HFFc6 (cell line): ENCODE measurements at regions not wholly inside any gene's neighbourhood (a gene's known extent, or its start where the extent isn't known, plus 50 kb on each side); places are given as distances from the start of the nearest gene placed in this dataset.

Experiments
- DNase-seq: peaks from one replicate; pipeline ENCODE4 v3.0.0-alpha.2; 2018
- H3K27ac Mint-ChIP-seq: 2 replicates; pipeline ENCODE4 v1.8.0; 2020; ENCODE audit warnings: mild to moderate bottlenecking, mixed read lengths
- H3K27me3 Mint-ChIP-seq: 2 replicates; pipeline ENCODE4 v1.8.0; 2021; ENCODE audit warnings: mild to moderate bottlenecking, moderate library complexity, mixed read lengths; ENCODE audit not compliant: insufficient read depth
- H3K36me3 Mint-ChIP-seq: 2 replicates; pipeline ENCODE4 v1.8.0; 2021; ENCODE audit warnings: low read depth, mixed read lengths
- H3K4me1 Mint-ChIP-seq: 2 replicates; pipeline ENCODE4 v1.8.0; 2020; ENCODE audit warnings: low read depth, mixed read lengths
- H3K4me3 Mint-ChIP-seq: 2 replicates; pipeline ENCODE4 v1.8.0; 2020; ENCODE audit warnings: mild to moderate bottlenecking, moderate library complexity, mixed read lengths
- H3K9me3 Mint-ChIP-seq: 2 replicates; pipeline ENCODE4 v1.8.0; 2020; ENCODE audit warnings: mild to moderate bottlenecking, mixed read lengths
- TF ChIP-seq, protein P1 (sequence below): fragments of 200-600 bp; sonication (generic); IDR thresholded peaks from 2 replicates; pipeline ENCODE4 v1.5.0; 2021; ENCODE audit warnings: antibody characterized with exemption, mild to moderate bottlenecking

DNA sequence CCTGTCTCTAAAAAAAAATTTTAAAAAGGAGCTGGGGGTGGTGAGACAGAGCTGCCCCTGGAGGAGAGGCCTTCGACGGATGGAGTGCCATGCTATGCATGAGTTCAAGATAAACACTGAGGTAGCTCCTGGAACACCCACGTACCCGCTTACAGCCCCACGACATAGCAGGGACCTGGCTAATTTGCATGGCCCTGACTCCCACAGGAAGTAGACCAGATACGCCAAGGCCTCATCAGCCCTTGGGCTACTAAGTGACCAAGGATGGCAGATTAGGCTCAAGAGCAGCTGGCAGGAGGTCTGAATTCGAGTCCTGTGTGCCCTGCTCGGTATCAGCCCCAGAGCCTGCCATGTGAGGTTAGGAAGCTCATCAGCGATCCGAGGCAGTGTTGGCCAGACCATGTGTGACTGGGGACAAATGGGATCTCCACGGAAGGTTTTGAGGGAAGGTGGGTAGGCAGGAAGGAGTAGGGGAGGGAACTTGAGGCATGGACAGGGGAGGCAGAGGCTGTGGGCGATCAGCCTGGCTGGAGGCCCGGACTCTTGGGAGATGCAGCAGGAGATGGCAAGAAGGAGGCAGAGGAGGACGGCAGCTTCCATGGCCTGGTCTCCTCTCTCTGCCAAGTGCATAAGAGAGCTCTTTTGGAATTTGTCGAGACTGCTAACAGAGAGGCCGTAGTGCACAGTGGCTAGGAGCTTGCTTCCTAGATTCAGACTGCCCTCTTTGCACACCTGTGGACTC, 218.3 kb downstream of the GLI2 start:
- Mint-ChIP-seq H3K36me3 (peaks cover 51% of the 10 kb centered on the region), H3K4me3 (peak overlapping the region; percentile 18; the same call in 1 of the 2 replicates), H3K4me1 (peaks cover 55% of the 10 kb centered on the region), H3K27me3 (peaks cover 21% of the 10 kb centered on the region), H3K9me3 (no peaks in the 10 kb centered on the region; the same call in 1 of the 2 replicates), H3K27ac (0 out of 2 replicates have a peak overlapping the region, but pooled peaks have one; percentile 5)
- TF ChIP-seq, protein P1, sequence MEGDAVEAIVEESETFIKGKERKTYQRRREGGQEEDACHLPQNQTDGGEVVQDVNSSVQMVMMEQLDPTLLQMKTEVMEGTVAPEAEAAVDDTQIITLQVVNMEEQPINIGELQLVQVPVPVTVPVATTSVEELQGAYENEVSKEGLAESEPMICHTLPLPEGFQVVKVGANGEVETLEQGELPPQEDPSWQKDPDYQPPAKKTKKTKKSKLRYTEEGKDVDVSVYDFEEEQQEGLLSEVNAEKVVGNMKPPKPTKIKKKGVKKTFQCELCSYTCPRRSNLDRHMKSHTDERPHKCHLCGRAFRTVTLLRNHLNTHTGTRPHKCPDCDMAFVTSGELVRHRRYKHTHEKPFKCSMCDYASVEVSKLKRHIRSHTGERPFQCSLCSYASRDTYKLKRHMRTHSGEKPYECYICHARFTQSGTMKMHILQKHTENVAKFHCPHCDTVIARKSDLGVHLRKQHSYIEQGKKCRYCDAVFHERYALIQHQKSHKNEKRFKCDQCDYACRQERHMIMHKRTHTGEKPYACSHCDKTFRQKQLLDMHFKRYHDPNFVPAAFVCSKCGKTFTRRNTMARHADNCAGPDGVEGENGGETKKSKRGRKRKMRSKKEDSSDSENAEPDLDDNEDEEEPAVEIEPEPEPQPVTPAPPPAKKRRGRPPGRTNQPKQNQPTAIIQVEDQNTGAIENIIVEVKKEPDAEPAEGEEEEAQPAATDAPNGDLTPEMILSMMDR, result no peak
- no peak for DNase-seq

DNA sequence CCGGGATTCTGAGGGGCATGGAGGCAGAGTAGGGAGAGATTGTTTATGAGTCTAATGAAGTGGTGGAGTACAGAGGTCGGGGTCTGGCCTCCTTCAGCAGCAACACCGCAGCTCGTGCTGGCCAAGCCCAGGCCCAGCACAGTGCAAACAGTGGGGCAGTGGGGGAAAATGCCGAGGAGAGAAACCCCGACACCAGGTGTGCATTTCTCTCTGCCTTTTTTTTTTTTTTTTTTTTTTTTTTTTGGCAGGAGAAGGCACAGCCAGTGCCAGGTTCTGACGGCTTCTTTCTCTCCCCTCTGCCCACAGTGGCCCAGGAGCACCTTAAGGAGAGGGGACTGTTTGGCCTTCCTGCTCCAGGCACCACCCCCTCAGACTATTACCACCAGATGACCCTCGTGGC, 219.3 kb downstream of the GLI2 start:
- no peak for DNase-seq
- Mint-ChIP-seq H3K9me3 (no peaks in the 10 kb centered on the region; the same call in 1 of the 2 replicates), H3K36me3 (peaks cover 51% of the 10 kb centered on the region), H3K27me3 (peaks cover 26% of the 10 kb centered on the region), H3K4me1 (peaks cover 45% of the 10 kb centered on the region), H3K4me3 (no peak overlapping the region), H3K27ac (no peak overlapping the region; the same call in 1 of the 2 replicates)
- TF ChIP-seq, protein P1, result no peak

DNA sequence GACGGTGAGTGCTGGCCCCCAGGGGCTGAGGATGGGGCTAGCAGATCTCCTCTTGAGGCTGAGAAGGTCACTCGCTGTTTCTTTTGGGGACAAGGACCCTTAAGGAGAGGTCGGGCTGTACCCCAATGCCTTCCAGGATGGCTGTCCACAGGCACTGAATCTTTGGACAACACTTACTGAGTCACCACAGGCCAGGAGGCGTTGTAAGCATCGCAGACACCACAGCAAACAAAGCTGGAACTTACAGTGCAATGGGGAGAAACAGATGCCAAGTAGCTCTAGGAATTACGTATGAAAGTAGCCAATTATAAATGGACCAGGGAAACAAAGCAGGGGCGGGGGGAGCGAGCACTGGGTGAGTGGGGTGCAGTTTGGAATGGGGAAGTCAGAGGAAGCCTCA, 219.8 kb downstream of the GLI2 start:
- H3K27me3 Mint-ChIP-seq, result peaks cover 25% of the 10 kb centered on the region
- no peaks in the 10 kb centered on the region; the same call in 1 of the 2 replicates for H3K9me3 Mint-ChIP-seq
- peak overlapping the region; percentile 59; the same call in 1 of the 2 replicates for H3K4me3 Mint-ChIP-seq
- peaks cover 41% of the 10 kb centered on the region for H3K4me1 Mint-ChIP-seq
- peak overlapping the region; percentile 38; the same call in 1 of the 2 replicates for H3K27ac Mint-ChIP-seq
- TF ChIP-seq, protein P1, result no peak
- DNase-seq, result no peak
- H3K36me3 Mint-ChIP-seq, result peaks cover 48% of the 10 kb centered on the region

DNA sequence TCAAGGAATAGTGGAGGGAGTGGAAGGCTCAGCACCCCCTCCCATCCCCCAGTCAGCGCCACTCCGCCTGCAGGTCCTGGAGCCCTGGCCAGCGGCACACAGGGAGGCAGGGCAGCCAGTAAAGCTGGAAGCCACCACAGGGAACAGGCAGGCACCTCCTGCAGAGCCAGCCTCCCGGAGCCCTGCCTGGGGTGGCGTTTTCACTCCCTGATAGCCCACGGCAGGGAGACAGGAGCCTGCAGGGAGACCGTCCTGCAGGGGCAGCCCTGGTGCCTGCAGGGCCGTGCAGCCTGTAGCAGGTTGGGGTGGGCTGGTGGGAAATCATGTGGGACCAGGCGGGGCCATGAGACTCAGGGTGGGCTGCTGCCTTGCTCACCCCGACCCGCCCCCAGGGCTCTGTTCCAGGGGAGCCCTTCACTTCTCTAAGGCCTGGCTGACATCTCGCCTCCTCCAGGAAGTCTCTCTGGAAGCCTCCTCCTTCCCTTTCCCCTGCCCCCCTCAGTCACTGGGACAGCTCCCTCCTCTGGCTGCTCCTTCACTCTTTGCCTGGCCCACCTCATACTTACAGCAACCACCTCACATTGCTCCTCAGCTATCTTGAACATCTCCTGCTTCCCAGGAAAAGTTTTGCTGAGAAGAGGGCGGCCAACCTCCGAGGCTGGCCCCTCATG, 221.0 kb downstream of the GLI2 start:
- DNase-seq, result no peak
- peaks cover 30% of the 10 kb centered on the region for H3K4me1 Mint-ChIP-seq
- H3K4me3 Mint-ChIP-seq, result no peak overlapping the region
- no peak overlapping the region for H3K27ac Mint-ChIP-seq
- H3K36me3 Mint-ChIP-seq, result peaks cover 39% of the 10 kb centered on the region
- TF ChIP-seq, protein P1, result 0 out of 2 replicates have a peak, but pooled peaks have one; percentile 8
- H3K9me3 Mint-ChIP-seq, result no peaks in the 10 kb centered on the region; the same call in 1 of the 2 replicates
- peaks cover 24% of the 10 kb centered on the region for H3K27me3 Mint-ChIP-seq

DNA sequence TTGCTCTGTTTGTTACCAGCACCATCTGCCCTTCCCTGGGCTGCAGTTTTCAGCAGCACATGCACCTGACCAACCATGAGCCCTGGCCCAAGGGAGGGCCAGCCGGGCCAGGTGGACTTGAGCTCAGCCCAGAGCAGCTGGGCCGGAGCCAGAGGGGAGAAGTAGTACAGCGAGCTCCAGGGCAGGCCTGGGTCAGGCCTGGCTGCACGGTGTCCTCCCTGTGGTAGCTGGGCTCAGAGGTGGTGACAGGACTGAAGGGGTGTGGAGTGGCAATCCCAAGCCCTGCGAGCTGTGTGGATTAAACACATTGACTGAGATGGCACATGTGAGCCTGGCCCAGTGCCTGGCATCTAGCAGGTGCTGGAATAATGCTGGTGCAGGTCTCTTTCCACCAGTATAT, 222.2 kb downstream of the GLI2 start:
- no peak for DNase-seq
- H3K27ac Mint-ChIP-seq, result no peak overlapping the region
- H3K36me3 Mint-ChIP-seq, result peaks cover 30% of the 10 kb centered on the region
- no peak overlapping the region for H3K4me3 Mint-ChIP-seq
- H3K4me1 Mint-ChIP-seq, result peaks cover 17% of the 10 kb centered on the region
- no peaks in the 10 kb centered on the region; the same call in 1 of the 2 replicates for H3K9me3 Mint-ChIP-seq
- peaks cover 24% of the 10 kb centered on the region for H3K27me3 Mint-ChIP-seq
- TF ChIP-seq, protein P1, result no peak
